Gastroesophageal sphincter (tissue), 4 donors: ENCODE measurements at regions not wholly inside any gene's neighbourhood (a gene's known extent, or its start where the extent isn't known, plus 50 kb on each side); places are given as distances from the start of the nearest gene placed in this dataset.

Experiments
- ATAC-seq: fragments of 150-250 bp; one replicate; pipeline ENCODE4 v1.9.1; 2016; ENCODE audit warnings: mild to moderate bottlenecking, moderate library complexity
- H3K27ac ChIP-seq, 4 donors: fragments of 200-600 bp; sonication (generic) in 3 of 4; 1 replicate in 3 of 4; 2 replicates in 1 of 4; pipeline ENCODE4 v1.5.1; 2016 to 2019
- H3K27me3 ChIP-seq: fragments of 200-600 bp; sonication (generic); one replicate; pipeline ENCODE4 v1.5.1; 2019
- H3K36me3 ChIP-seq, 2 donors: fragments of 200-600 bp; sonication (generic); one replicate each; pipeline ENCODE4 v1.5.1; 2019; ENCODE audit warnings: control low read depth in 1 of 2
- H3K4me1 ChIP-seq, 3 donors: fragments of 200-600 bp; sonication (generic); 1 replicate in 2 of 3; 2 replicates in 1 of 3; pipeline ENCODE4 v1.5.1; 2016 to 2019; ENCODE audit warnings: control low read depth in 2 of 3
- H3K4me3 ChIP-seq, 2 donors: fragments of 200-600 bp; sonication (generic); one replicate each; pipeline ENCODE4 v1.5.1; 2019; ENCODE audit warnings: mild to moderate bottlenecking in 1 of 2, moderate library complexity in 1 of 2
- H3K9me3 ChIP-seq, 3 donors: fragments of 200-600 bp; sonication (generic); one replicate each; pipeline ENCODE4 v1.5.1; 2017 to 2019; ENCODE audit warnings: control low read depth in 2 of 3
- EP300 ChIP-seq: sonication (generic); formaldehyde crosslinking; IDR thresholded peaks from one replicate; pipeline ENCODE4 v1.6.1; 2017; ENCODE audit warnings: antibody characterized with exemption, mild to moderate bottlenecking
- POLR2A ChIP-seq, 2 donors: fragments of 450-650 bp; IDR thresholded peaks; one replicate each; pipeline ENCODE4 v1.6.1; 2017; ENCODE audit warnings: antibody characterized with exemption in 2 of 2, mild to moderate bottlenecking in 2 of 2, moderate library complexity in 1 of 2
- POLR2AphosphoS5 ChIP-seq: sonication (generic); formaldehyde crosslinking; IDR thresholded peaks from one replicate; pipeline ENCODE4 v1.6.1; 2017; ENCODE audit warnings: antibody characterized with exemption
- WGBS, 2 donors: methylation state at CpG; one replicate each; pipeline ENCODE4 v1.1.5; 2018; ENCODE audit warnings: low coverage in 1 of 2; 5-methylcytosine and 5-hydroxymethylcytosine counted together
- TF ChIP-seq, protein P1 (sequence below), 4 experiments: fragments of 200-600 bp in 2 of 4; fragments of 450-650 bp in 2 of 4; sonication (generic) in 1 of 4; IDR thresholded peaks; one replicate each; pipeline ENCODE4 v1.5.1; 2017 to 2019; ENCODE audit warnings: antibody characterized with exemption in 4 of 4, mild to moderate bottlenecking in 2 of 4, moderate library complexity in 2 of 4

DNA sequence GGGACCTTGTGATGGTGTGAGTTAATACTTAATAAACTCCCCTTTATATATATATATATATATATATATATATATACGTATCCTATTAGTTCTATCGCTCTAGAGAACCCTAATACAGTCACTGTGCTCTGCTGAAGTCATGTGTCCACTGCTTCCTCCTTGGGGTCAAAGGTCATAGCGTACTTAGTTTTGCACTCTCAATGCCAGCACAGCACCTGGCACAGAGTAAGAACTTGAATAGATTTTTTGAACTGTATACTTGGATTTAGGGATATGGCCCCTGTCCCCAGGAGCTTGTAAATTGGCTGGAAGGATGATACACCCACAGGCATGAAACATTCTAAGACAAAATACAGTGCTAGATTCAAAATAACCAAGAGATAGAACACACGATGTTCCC, 58.9 kb upstream of the PLXNA4 start:
- Histone ChIP-seq H3K27ac (no peak overlapping the region), H3K27me3 (no peaks in the 10 kb centered on the region), H3K4me1 (no peaks in the 10 kb centered on the region), H3K4me3 (no peak overlapping the region), H3K9me3 (no peaks in the 10 kb centered on the region), H3K36me3 (no peaks in the 10 kb centered on the region)
- 84 to 89% methylated on average over 3 to 4 of the region's 4 CpGs for WGBS, 2 donors
- no peak for TF ChIP-seq POLR2A (IDR thresholded peaks at IDR 0.05)
- TF ChIP-seq, protein P1, sequence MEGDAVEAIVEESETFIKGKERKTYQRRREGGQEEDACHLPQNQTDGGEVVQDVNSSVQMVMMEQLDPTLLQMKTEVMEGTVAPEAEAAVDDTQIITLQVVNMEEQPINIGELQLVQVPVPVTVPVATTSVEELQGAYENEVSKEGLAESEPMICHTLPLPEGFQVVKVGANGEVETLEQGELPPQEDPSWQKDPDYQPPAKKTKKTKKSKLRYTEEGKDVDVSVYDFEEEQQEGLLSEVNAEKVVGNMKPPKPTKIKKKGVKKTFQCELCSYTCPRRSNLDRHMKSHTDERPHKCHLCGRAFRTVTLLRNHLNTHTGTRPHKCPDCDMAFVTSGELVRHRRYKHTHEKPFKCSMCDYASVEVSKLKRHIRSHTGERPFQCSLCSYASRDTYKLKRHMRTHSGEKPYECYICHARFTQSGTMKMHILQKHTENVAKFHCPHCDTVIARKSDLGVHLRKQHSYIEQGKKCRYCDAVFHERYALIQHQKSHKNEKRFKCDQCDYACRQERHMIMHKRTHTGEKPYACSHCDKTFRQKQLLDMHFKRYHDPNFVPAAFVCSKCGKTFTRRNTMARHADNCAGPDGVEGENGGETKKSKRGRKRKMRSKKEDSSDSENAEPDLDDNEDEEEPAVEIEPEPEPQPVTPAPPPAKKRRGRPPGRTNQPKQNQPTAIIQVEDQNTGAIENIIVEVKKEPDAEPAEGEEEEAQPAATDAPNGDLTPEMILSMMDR (IDR thresholded peaks at IDR 0.05): no peak
- no peak for TF ChIP-seq EP300
- TF ChIP-seq POLR2AphosphoS5: no peak
- no peak for ATAC-seq

DNA sequence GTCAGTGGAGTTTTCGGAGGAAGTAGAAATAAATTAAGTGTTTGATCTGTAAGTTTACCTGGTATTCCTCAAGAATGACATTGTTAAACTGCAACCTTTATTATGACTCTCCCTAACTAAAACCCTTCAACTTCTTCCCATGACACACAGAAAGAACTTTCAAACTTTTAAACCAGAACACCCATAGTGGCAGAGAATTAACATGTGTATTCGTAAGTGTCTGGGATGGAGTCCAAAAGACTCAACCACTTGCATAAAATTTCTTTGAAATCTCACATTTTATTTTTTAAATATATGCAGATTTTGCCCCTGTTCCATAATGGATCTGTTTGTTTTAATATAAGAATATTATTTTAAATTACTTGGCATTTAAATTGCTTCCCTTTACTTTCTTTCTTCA, 54.6 kb upstream of the PLXNA4 start:
- no peaks in the 10 kb centered on the region for H3K27me3 ChIP-seq
- no peak overlapping the region for H3K4me3 ChIP-seq
- H3K36me3 ChIP-seq: no peaks in the 10 kb centered on the region
- 55 to 83% methylated on average over 1 to 2 of the region's 2 CpGs for WGBS, 2 donors
- no peak for ATAC-seq
- TF ChIP-seq, protein P1 (IDR thresholded peaks at IDR 0.05): no peak
- no peak for TF ChIP-seq POLR2AphosphoS5
- no peak for TF ChIP-seq POLR2A (IDR thresholded peaks at IDR 0.05)
- TF ChIP-seq EP300: no peak
- no peaks in the 10 kb centered on the region for H3K9me3 ChIP-seq
- H3K4me1 ChIP-seq: no peaks in the 10 kb centered on the region
- no peak overlapping the region for H3K27ac ChIP-seq
